OCI-M2 (cell line): ENCODE measurements at regions not wholly inside any gene's neighbourhood (a gene's known extent, or its start where the extent isn't known, plus 50 kb on each side); places are given as distances from the start of the nearest gene placed in this dataset.
"Not testable (repeated sequence)": the region's sequence is repeated elsewhere in the genome, so short reads cannot be mapped to it uniquely, and the experiment has no call there.

Experiments used
- DNase-seq: peaks from one replicate; lab custom pipeline; 2025; ENCODE audit not compliant: unreplicated experiment; lab: John Stamatoyannopoulos, UW

GRCh38 chr20:53727239-53727638 lies 133.6 kb upstream of the ZNF217 start:
- DNase-seq, result not testable (repeated sequence)

GRCh38 chr20:53725575-53725970 lies 131.9 kb upstream of the ZNF217 start:
- DNase-seq, result no peak

- no peak for DNase-seq
Observed at GRCh38 chr20:53723621-53724020, 130.0 kb upstream of the ZNF217 start.

GRCh38 chr20:53723045-53723444 lies 129.4 kb upstream of the ZNF217 start:
- no peak for DNase-seq

GRCh38 chr20:53722515-53723036 lies 128.9 kb upstream of the ZNF217 start:
- DNase-seq, result no peak

- DNase-seq, result not testable (repeated sequence)
Observed at GRCh38 chr20:53721445-53721963, 127.9 kb upstream of the ZNF217 start.

GRCh38 chr20:53719171-53719803 lies 125.6 kb upstream of the ZNF217 start:
- DNase-seq, result not testable (repeated sequence)

- no peak for DNase-seq
Observed at GRCh38 chr20:53718142-53719021, 124.7 kb upstream of the ZNF217 start.

GRCh38 chr20:53716395-53716794 lies 122.8 kb upstream of the ZNF217 start:
- no peak for DNase-seq

GRCh38 chr20:53714524-53714923 lies 120.9 kb upstream of the ZNF217 start:
- no peak for DNase-seq

GRCh38 chr20:53713328-53714056 lies 119.9 kb upstream of the ZNF217 start:
- DNase-seq, result no peak

- DNase-seq, result no peak
Observed at GRCh38 chr20:53712212-53712977, 118.8 kb upstream of the ZNF217 start.

GRCh38 chr20:53711333-53712211 lies 117.9 kb upstream of the ZNF217 start:
- DNase-seq, result no peak

- DNase-seq, result no peak
Observed at GRCh38 chr20:53708129-53708968, 114.7 kb upstream of the ZNF217 start.

- DNase-seq, result no peak
Observed at GRCh38 chr20:53707371-53708055, 113.9 kb upstream of the ZNF217 start.

GRCh38 chr20:53706466-53707370 lies 113.1 kb upstream of the ZNF217 start:
- no peak for DNase-seq

- DNase-seq, result no peak
Observed at GRCh38 chr20:53706008-53706465, 112.4 kb upstream of the ZNF217 start.
